Subcutaneous abdominal adipose tissue (tissue), 5 donors: ENCODE measurements at regions not wholly inside any gene's neighbourhood (a gene's known extent, or its start where the extent isn't known, plus 50 kb on each side); places are given as distances from the start of the nearest gene placed in this dataset.

Source experiments
- H3K27ac ChIP-seq: one replicate; pipeline ENCODE4 v1.7.0; 2013; ENCODE audit warnings: low read depth, mild to moderate bottlenecking, inconsistent platforms, low read length, moderate library complexity
- H3K27me3 ChIP-seq, 5 donors: one replicate each; pipeline ENCODE4 v1.7.0; 2013; ENCODE audit warnings: low read length in 5 of 5, inconsistent platforms in 1 of 5; ENCODE audit not compliant: control insufficient read depth in 5 of 5, insufficient read depth in 4 of 5
- H3K36me3 ChIP-seq, 5 donors: one replicate each; pipeline ENCODE4 v1.7.0; 2013; ENCODE audit warnings: low read length in 5 of 5; ENCODE audit not compliant: control insufficient read depth in 5 of 5, insufficient read depth in 5 of 5
- H3K4me1 ChIP-seq, 5 donors: one replicate each; pipeline ENCODE4 v1.7.0; 2013; ENCODE audit warnings: low read length in 5 of 5, mild to moderate bottlenecking in 3 of 5, moderate library complexity in 1 of 5; ENCODE audit not compliant: control insufficient read depth in 5 of 5, insufficient read depth in 5 of 5
- H3K4me3 ChIP-seq, 5 donors: one replicate each; pipeline ENCODE4 v1.7.0; 2013; ENCODE audit warnings: low read length in 5 of 5, low read depth in 1 of 5
- H3K9ac ChIP-seq, 5 donors: one replicate each; pipeline ENCODE4 v1.7.0; 2013; ENCODE audit warnings: low read length in 5 of 5, mild to moderate bottlenecking in 4 of 5, moderate library complexity in 3 of 5
- H3K9me3 ChIP-seq, 5 donors: one replicate each; pipeline ENCODE4 v1.7.0; 2013; ENCODE audit warnings: low read length in 5 of 5; ENCODE audit not compliant: control insufficient read depth in 5 of 5
- donor health status: healthy.
- donor health status: healthy.
- donor health status: healthy.
- donor health status: healthy.
- donor health status: healthy.

- peaks cover 0 to 4% (median 0%) of the 10 kb centered on the region in 5 donors for H3K27me3 ChIP-seq
- H3K4me3 ChIP-seq: no peak overlapping the region
- no peaks in the 10 kb centered on the region for H3K36me3 ChIP-seq
- H3K9me3 ChIP-seq: peaks cover 0 to 3% (median 0%) of the 10 kb centered on the region in 5 donors
- no peak overlapping the region for H3K9ac ChIP-seq
- H3K4me1 ChIP-seq: no peaks in the 10 kb centered on the region
- H3K27ac ChIP-seq: no peak overlapping the region
Measured at GRCh38 chr10:123413353-123413752, 252.8 kb upstream of the GPR26 start.

- H3K9me3 ChIP-seq: peaks cover 0 to 7% (median 0%) of the 10 kb centered on the region in 5 donors
- H3K36me3 ChIP-seq: no peaks in the 10 kb centered on the region
- H3K27me3 ChIP-seq: peaks cover 0 to 4% (median 0%) of the 10 kb centered on the region in 5 donors
- no peak overlapping the region for H3K4me3 ChIP-seq
- H3K9ac ChIP-seq: no peak overlapping the region
- H3K4me1 ChIP-seq: no peaks in the 10 kb centered on the region
- no peak overlapping the region for H3K27ac ChIP-seq
Measured at GRCh38 chr10:123415523-123415922, 250.6 kb upstream of the GPR26 start.

GRCh38 chr10:123417414-123417813 is 248.7 kb upstream of the GPR26 start:
- Histone ChIP-seq H3K9ac (no peak overlapping the region), H3K27ac (no peak overlapping the region), H3K4me1 (no peaks in the 10 kb centered on the region), H3K4me3 (no peak overlapping the region), H3K36me3 (no peaks in the 10 kb centered on the region), H3K9me3 (peaks cover 0 to 7% (median 0%) of the 10 kb centered on the region in 5 donors), H3K27me3 (peaks cover 0 to 6% (median 0%) of the 10 kb centered on the region in 5 donors)

GRCh38 chr10:123421461-123421860 is 244.7 kb upstream of the GPR26 start:
- Histone ChIP-seq H3K9ac (no peak overlapping the region), H3K9me3 (peaks cover 0 to 7% (median 0%) of the 10 kb centered on the region in 5 donors), H3K36me3 (no peaks in the 10 kb centered on the region), H3K27me3 (peaks cover 0 to 6% (median 1%) of the 10 kb centered on the region in 5 donors), H3K4me1 (no peaks in the 10 kb centered on the region), H3K4me3 (no peak overlapping the region), H3K27ac (no peak overlapping the region)

- Histone ChIP-seq H3K36me3 (no peaks in the 10 kb centered on the region), H3K9ac (no peak overlapping the region), H3K27ac (no peak overlapping the region), H3K27me3 (peaks cover 0 to 13% (median 6%) of the 10 kb centered on the region in 5 donors), H3K9me3 (peaks cover 0 to 7% (median 0%) of the 10 kb centered on the region in 5 donors), H3K4me3 (no peak overlapping the region), H3K4me1 (no peaks in the 10 kb centered on the region)
Measured at GRCh38 chr10:123422261-123422660, 243.9 kb upstream of the GPR26 start.

- no peaks in the 10 kb centered on the region for H3K4me1 ChIP-seq
- no peak overlapping the region for H3K9ac ChIP-seq
- H3K4me3 ChIP-seq: no peak overlapping the region
- peaks cover 2 to 17% (median 10%) of the 10 kb centered on the region in 5 donors for H3K27me3 ChIP-seq
- no peaks in the 10 kb centered on the region for H3K36me3 ChIP-seq
- H3K27ac ChIP-seq: no peak overlapping the region
- no peaks in the 10 kb centered on the region for H3K9me3 ChIP-seq
Measured at GRCh38 chr10:123424537-123424936, 241.6 kb upstream of the GPR26 start.

- H3K9ac ChIP-seq: no peak overlapping the region
- no peaks in the 10 kb centered on the region for H3K9me3 ChIP-seq
- H3K27ac ChIP-seq: no peak overlapping the region
- H3K4me3 ChIP-seq: no peak overlapping the region
- no peaks in the 10 kb centered on the region for H3K4me1 ChIP-seq
- no peaks in the 10 kb centered on the region for H3K36me3 ChIP-seq
- H3K27me3 ChIP-seq: peaks cover 2 to 17% (median 9%) of the 10 kb centered on the region in 5 donors
Measured at GRCh38 chr10:123425680-123426079, 240.5 kb upstream of the GPR26 start.

GRCh38 chr10:123427165-123427786 is 238.9 kb upstream of the GPR26 start:
- Histone ChIP-seq H3K4me1 (no peaks in the 10 kb centered on the region), H3K27me3 (peaks cover 2 to 14% (median 9%) of the 10 kb centered on the region in 5 donors), H3K9ac (no peak overlapping the region), H3K9me3 (peaks cover 0 to 3% (median 0%) of the 10 kb centered on the region in 5 donors), H3K36me3 (no peaks in the 10 kb centered on the region), H3K27ac (no peak overlapping the region), H3K4me3 (no peak overlapping the region)

- no peak overlapping the region for H3K4me3 ChIP-seq
- no peaks in the 10 kb centered on the region for H3K36me3 ChIP-seq
- H3K9ac ChIP-seq: no peak overlapping the region
- H3K9me3 ChIP-seq: peaks cover 0 to 3% (median 0%) of the 10 kb centered on the region in 5 donors
- no peaks in the 10 kb centered on the region for H3K4me1 ChIP-seq
- H3K27ac ChIP-seq: no peak overlapping the region
- H3K27me3 ChIP-seq: peaks cover 2 to 13% (median 9%) of the 10 kb centered on the region in 5 donors
Measured at GRCh38 chr10:123428391-123428790, 237.8 kb upstream of the GPR26 start.

GRCh38 chr10:123429706-123430221 is 236.4 kb upstream of the GPR26 start:
- H3K4me3 ChIP-seq: no peak overlapping the region
- H3K27me3 ChIP-seq: peaks cover 2 to 13% (median 9%) of the 10 kb centered on the region in 5 donors

More at GRCh38 chr10:123429706-123430221, 236.4 kb upstream of the GPR26 start:
- no peak overlapping the region for H3K9ac ChIP-seq
- H3K36me3 ChIP-seq: no peaks in the 10 kb centered on the region
- H3K4me1 ChIP-seq: no peaks in the 10 kb centered on the region
- H3K9me3 ChIP-seq: peaks cover 0 to 3% (median 0%) of the 10 kb centered on the region in 5 donors
- H3K27ac ChIP-seq: no peak overlapping the region
